ENCODE measurements at regions not wholly inside any gene's neighbourhood (a gene's known extent, or its start where the extent isn't known, plus 50 kb on each side); places are given as distances from the start of the nearest gene placed in this dataset.

GRCh38 chr6:91303326-91303725 is 716.5 kb upstream of the MAP3K7 start:
- intact Hi-C loops (cut with micrococcal nuclease), result no loop called here
- TF ChIP-seq CTCF (IDR thresholded peaks at IDR 0.05), result no peak
- peaks cover 3 to 11% (median 5%) of the 10 kb centered on the region in 7 donors for H3K9me3 Mint-ChIP-seq
- H3K4me1 ChIP-seq (ENCODE audit: control insufficient read depth in 1 of 2, insufficient read depth in 2 of 2, low read length in 2 of 2), result no peaks in the 10 kb centered on the region
- no peak overlapping the region for H2AFZ ChIP-seq (ENCODE audit: insufficient read depth, low read depth, low read length, poor library complexity, severe bottlenecking)
- no peak overlapping the region for H3K27ac Mint-ChIP-seq
- H3K4me2 ChIP-seq (replicated peaks; ENCODE audit: extremely low read depth, low read length, poor library complexity, severe bottlenecking), result no peak overlapping the region
- H3K36me3 Mint-ChIP-seq, result no peaks in the 10 kb centered on the region
- DNase-seq, result no peak
- no peak overlapping the region for H3K27ac ChIP-seq (ENCODE audit: low read depth in 1 of 2, low read length in 2 of 2)
- no peaks in the 10 kb centered on the region for H4K20me1 ChIP-seq (ENCODE audit: insufficient read depth, low read length)
- no peak overlapping the region for H3K9ac ChIP-seq (ENCODE audit: insufficient read depth, low read length, poor library complexity, severe bottlenecking)
- H3K9me3 ChIP-seq (replicated peaks in 1 of 2; ENCODE audit: control insufficient read depth in 1 of 2, insufficient read depth in 1 of 2, low read length in 2 of 2), result peaks cover 0 to 6% of the 10 kb centered on the region in 2 donors
- no peaks in the 10 kb centered on the region for H3K79me2 ChIP-seq (ENCODE audit: insufficient read depth, low read length)
- H3K36me3 ChIP-seq (replicated peaks in 1 of 2; ENCODE audit: control insufficient read depth in 1 of 2, insufficient read depth in 2 of 2, low read length in 2 of 2), result no peaks in the 10 kb centered on the region
- H3K4me3 ChIP-seq (replicated peaks in 1 of 3; ENCODE audit: low read depth in 2 of 3, low read length in 3 of 3), result no peak overlapping the region
- H3K4me3 Mint-ChIP-seq, result no peak overlapping the region
- no peaks in the 10 kb centered on the region for H3K27me3 ChIP-seq (ENCODE audit: control insufficient read depth in 2 of 2, insufficient read depth in 2 of 2, low read length in 2 of 2)
- H3K4me1 Mint-ChIP-seq, result no peaks in the 10 kb centered on the region
- no CpG with 5 or more reads among the region's 12 CpGs for WGBS (ENCODE audit: insufficient coverage)
- H3K27me3 Mint-ChIP-seq (ENCODE audit: low read depth in 3 of 3), result no peaks in the 10 kb centered on the region

- intact Hi-C loops (cut with micrococcal nuclease), result no loop called here
- no peak overlapping the region for H2AFZ ChIP-seq (ENCODE audit: insufficient read depth, low read depth, low read length, poor library complexity, severe bottlenecking)
- no peak overlapping the region for H3K9ac ChIP-seq (ENCODE audit: insufficient read depth, low read length, poor library complexity, severe bottlenecking)
- H3K79me2 ChIP-seq (ENCODE audit: insufficient read depth, low read length), result no peaks in the 10 kb centered on the region
- H3K27me3 ChIP-seq (ENCODE audit: control insufficient read depth in 2 of 2, insufficient read depth in 2 of 2, low read length in 2 of 2), result no peaks in the 10 kb centered on the region
- Mint-ChIP-seq H3K9me3 (peaks cover 3 to 16% (median 6%) of the 10 kb centered on the region in 7 donors), H3K4me1 (no peaks in the 10 kb centered on the region), H3K27me3 (ENCODE audit: low read depth in 3 of 3) (peaks cover 0 to 3% (median 0%) of the 10 kb centered on the region in 3 donors), H3K4me3 (no peak overlapping the region), H3K36me3 (no peaks in the 10 kb centered on the region), H3K27ac (no peak overlapping the region)
- no peak for TF ChIP-seq CTCF (IDR thresholded peaks at IDR 0.05)
- no peaks in the 10 kb centered on the region for H4K20me1 ChIP-seq (ENCODE audit: insufficient read depth, low read length)
- WGBS (ENCODE audit: insufficient coverage), result 57% methylated on average over 1 of the region's 7 CpGs
- no peak for DNase-seq
- no peak overlapping the region for H3K4me3 ChIP-seq (replicated peaks in 1 of 3; ENCODE audit: low read depth in 2 of 3, low read length in 3 of 3)
- H3K36me3 ChIP-seq (replicated peaks in 1 of 2; ENCODE audit: control insufficient read depth in 1 of 2, insufficient read depth in 2 of 2, low read length in 2 of 2), result no peaks in the 10 kb centered on the region
- H3K4me1 ChIP-seq (ENCODE audit: control insufficient read depth in 1 of 2, insufficient read depth in 2 of 2, low read length in 2 of 2), result no peaks in the 10 kb centered on the region
- H3K9me3 ChIP-seq (replicated peaks in 1 of 2; ENCODE audit: control insufficient read depth in 1 of 2, insufficient read depth in 1 of 2, low read length in 2 of 2), result peaks cover 0 to 6% of the 10 kb centered on the region in 2 donors
- no peak overlapping the region for H3K27ac ChIP-seq (ENCODE audit: low read depth in 1 of 2, low read length in 2 of 2)
- no peak overlapping the region for H3K4me2 ChIP-seq (replicated peaks; ENCODE audit: extremely low read depth, low read length, poor library complexity, severe bottlenecking)
These were observed 712.9 kb upstream of the MAP3K7 start for GRCh38 chr6:91299544-91300491.
